ENCODE measurements at regions not wholly inside any gene's neighbourhood (a gene's known extent, or its start where the extent isn't known, plus 50 kb on each side); places are given as distances from the start of the nearest gene placed in this dataset.
"Not testable (repeated sequence)": the region's sequence is repeated elsewhere in the genome, so short reads cannot be mapped to it uniquely, and the experiment has no call there.

DNA sequence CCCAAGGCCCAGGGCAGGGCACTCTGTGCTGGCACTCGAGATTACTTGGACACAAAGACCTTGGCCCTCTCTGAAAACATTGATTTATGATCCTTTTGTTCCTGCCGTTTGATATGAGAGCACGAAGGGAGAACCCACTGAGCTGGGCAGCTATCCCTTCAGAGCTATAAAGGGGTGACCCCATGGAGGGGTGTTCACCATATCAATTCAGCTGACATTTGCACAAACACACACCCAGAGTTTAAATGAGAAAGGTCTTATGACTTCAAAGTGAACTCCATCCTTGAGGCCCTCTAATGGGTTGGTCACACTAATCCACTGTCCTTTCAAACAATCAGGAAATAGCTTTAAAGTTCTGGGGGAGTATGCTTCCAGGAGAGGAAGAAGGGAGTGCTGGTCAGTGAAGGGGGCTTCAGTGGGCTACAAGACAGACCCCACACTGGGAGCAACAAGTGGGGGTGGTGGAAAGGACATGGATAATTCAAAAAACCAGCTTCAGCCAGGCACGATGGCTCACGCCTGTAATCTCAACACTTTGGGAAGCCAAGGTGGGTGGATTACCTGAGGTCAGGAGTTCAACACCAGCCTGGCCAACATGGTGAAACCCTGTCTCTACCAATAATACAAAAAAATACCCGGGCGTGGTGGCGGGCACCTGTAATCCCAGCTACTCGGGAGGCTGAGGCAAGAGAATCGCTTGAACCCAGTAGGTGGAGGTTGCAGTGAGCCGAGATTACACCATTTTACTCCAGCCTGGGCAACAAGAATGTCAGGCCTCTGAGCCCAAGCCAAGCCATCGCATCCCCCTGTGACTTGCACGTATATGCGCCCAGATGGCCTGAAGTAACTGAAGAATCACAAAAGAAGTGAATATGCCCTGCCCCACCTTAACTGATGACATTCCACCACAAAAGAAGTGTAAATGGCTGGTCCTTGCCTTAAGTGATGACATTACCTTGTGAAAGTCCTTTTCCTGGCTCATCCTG is 97.1 kb upstream of the RAB4A start:
- TF ChIP-seq, protein P1, sequence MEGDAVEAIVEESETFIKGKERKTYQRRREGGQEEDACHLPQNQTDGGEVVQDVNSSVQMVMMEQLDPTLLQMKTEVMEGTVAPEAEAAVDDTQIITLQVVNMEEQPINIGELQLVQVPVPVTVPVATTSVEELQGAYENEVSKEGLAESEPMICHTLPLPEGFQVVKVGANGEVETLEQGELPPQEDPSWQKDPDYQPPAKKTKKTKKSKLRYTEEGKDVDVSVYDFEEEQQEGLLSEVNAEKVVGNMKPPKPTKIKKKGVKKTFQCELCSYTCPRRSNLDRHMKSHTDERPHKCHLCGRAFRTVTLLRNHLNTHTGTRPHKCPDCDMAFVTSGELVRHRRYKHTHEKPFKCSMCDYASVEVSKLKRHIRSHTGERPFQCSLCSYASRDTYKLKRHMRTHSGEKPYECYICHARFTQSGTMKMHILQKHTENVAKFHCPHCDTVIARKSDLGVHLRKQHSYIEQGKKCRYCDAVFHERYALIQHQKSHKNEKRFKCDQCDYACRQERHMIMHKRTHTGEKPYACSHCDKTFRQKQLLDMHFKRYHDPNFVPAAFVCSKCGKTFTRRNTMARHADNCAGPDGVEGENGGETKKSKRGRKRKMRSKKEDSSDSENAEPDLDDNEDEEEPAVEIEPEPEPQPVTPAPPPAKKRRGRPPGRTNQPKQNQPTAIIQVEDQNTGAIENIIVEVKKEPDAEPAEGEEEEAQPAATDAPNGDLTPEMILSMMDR (IDR thresholded peaks at IDR 0.05): not testable (repeated sequence)
- TF ChIP-seq POLR2A (IDR thresholded peaks at IDR 0.05): not testable (repeated sequence)

Measured in ovary (tissue), 3 donors.